ENCODE measurements at regions not wholly inside any gene's neighbourhood (a gene's known extent, or its start where the extent isn't known, plus 50 kb on each side); places are given as distances from the start of the nearest gene placed in this dataset.
"Not testable (repeated sequence)": the region's sequence is repeated elsewhere in the genome, so short reads cannot be mapped to it uniquely, and the experiment has no call there.

- no peak for DNase-seq (ENCODE audit: low spot score)
Measured at GRCh38 chr18:49694402-49694801, 118.9 kb downstream of the ACAA2 start.

- no peak for DNase-seq (ENCODE audit: low spot score)
Measured at GRCh38 chr18:49693717-49694005, 119.7 kb downstream of the ACAA2 start.

GRCh38 chr18:49692906-49693716, 120.2 kb downstream of the ACAA2 start:
- DNase-seq (ENCODE audit: low spot score), result no peak

- no peak for DNase-seq (ENCODE audit: low spot score)
Measured at GRCh38 chr18:49691177-49691608, 122.1 kb downstream of the ACAA2 start.

GRCh38 chr18:49690312-49690711, 123.0 kb downstream of the ACAA2 start:
- DNase-seq (ENCODE audit: low spot score), result no peak

GRCh38 chr18:49685231-49685942, 123.5 kb downstream of the LIPG start:
- no peak for DNase-seq (ENCODE audit: low spot score)

- not testable (repeated sequence) for DNase-seq (ENCODE audit: low spot score)
Measured at GRCh38 chr18:49682803-49683190, 120.9 kb downstream of the LIPG start.

- no peak for DNase-seq (ENCODE audit: low spot score)
Measured at GRCh38 chr18:49682173-49682802, 120.4 kb downstream of the LIPG start.

GRCh38 chr18:49681387-49681786, 119.5 kb downstream of the LIPG start:
- DNase-seq (ENCODE audit: low spot score), result no peak

- no peak for DNase-seq (ENCODE audit: low spot score)
Measured at GRCh38 chr18:49678440-49678839, 116.6 kb downstream of the LIPG start.

- DNase-seq (ENCODE audit: low spot score), result no peak
Measured at GRCh38 chr18:49677762-49678413, 116.0 kb downstream of the LIPG start.

- DNase-seq (ENCODE audit: low spot score), result no peak
Measured at GRCh38 chr18:49677081-49677480, 115.2 kb downstream of the LIPG start.

- no peak for DNase-seq (ENCODE audit: low spot score)
Measured at GRCh38 chr18:49673281-49673680, 111.4 kb downstream of the LIPG start.

GRCh38 chr18:49672853-49673252, 111.0 kb downstream of the LIPG start:
- DNase-seq (ENCODE audit: low spot score), result no peak

GRCh38 chr18:49669403-49669802, 107.5 kb downstream of the LIPG start:
- DNase-seq (ENCODE audit: low spot score), result no peak

GRCh38 chr18:49668574-49669275, 106.9 kb downstream of the LIPG start:
- DNase-seq (ENCODE audit: low spot score), result peak; percentile 31

- DNase-seq (ENCODE audit: low spot score), result no peak
Measured at GRCh38 chr18:49667462-49667861, 105.6 kb downstream of the LIPG start.

- DNase-seq (ENCODE audit: low spot score), result no peak
Measured at GRCh38 chr18:49666045-49666775, 104.4 kb downstream of the LIPG start.

- DNase-seq (ENCODE audit: low spot score), result peak; percentile 75
Measured at GRCh38 chr18:49663899-49664890, 102.3 kb downstream of the LIPG start.

GRCh38 chr18:49662506-49662905, 100.6 kb downstream of the LIPG start:
- DNase-seq (ENCODE audit: low spot score), result no peak
